ENCODE measurements at regions not wholly inside any gene's neighbourhood (a gene's known extent, or its start where the extent isn't known, plus 50 kb on each side); places are given as distances from the start of the nearest gene placed in this dataset.
A peak's percentile ranks its signal among the peaks of the same experiment; 100 is the strongest.
"Not testable (repeated sequence)": the region's sequence is repeated elsewhere in the genome, so short reads cannot be mapped to it uniquely, and the experiment has no call there.

DNA sequence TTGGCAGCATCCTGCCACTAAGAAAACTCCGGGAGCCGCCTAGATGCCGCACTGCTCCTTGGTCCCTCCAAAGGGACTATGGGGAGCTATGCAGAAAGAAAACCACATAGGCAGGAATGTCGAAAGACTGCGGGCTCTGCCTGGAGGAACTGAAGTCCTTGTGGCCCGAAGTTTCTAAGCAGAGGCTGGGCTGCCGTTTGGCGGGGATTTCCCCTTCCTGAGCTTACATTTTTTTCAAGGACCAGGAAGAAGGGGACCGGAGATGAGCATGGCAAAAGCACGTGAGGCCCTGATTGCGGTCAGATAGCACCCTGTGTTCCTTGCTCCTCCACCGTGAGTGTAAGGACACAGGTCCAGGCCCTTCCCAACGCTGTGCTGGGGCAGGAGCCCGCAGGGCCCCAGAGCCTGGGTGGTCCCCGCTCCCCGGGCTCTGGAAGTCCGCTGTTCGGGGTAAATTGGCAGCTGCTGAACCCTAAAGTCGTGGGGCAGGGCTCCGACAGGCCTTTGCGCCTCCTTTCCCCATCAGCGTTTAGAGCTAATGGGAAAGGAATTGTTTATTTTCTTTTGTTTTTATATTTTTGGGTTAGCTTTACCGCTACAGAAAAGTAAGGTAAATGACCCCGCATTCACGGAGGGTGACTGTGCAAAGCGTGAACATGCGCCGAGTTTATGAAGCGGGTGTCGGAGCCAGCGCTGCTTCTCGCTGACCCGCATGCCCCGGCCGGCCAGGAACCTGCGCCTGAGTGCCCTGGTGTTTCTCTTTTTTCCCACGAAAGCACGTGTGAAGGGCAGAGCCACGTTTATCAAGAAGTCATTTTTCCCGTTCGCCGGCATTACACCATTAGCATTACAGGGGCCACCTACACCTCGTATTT lies 356.5 kb upstream of the ZNF32 start:
- no peak overlapping the region for H3K4me3 ChIP-seq (replicated peaks; ENCODE audit: low read depth, low read length)
- no peak for DNase-seq (ENCODE audit: low read depth)
- TF ChIP-seq, protein P1, sequence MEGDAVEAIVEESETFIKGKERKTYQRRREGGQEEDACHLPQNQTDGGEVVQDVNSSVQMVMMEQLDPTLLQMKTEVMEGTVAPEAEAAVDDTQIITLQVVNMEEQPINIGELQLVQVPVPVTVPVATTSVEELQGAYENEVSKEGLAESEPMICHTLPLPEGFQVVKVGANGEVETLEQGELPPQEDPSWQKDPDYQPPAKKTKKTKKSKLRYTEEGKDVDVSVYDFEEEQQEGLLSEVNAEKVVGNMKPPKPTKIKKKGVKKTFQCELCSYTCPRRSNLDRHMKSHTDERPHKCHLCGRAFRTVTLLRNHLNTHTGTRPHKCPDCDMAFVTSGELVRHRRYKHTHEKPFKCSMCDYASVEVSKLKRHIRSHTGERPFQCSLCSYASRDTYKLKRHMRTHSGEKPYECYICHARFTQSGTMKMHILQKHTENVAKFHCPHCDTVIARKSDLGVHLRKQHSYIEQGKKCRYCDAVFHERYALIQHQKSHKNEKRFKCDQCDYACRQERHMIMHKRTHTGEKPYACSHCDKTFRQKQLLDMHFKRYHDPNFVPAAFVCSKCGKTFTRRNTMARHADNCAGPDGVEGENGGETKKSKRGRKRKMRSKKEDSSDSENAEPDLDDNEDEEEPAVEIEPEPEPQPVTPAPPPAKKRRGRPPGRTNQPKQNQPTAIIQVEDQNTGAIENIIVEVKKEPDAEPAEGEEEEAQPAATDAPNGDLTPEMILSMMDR (IDR thresholded peaks at IDR 0.05; ENCODE audit: low read length, missing control alignments), result no peak

DNA sequence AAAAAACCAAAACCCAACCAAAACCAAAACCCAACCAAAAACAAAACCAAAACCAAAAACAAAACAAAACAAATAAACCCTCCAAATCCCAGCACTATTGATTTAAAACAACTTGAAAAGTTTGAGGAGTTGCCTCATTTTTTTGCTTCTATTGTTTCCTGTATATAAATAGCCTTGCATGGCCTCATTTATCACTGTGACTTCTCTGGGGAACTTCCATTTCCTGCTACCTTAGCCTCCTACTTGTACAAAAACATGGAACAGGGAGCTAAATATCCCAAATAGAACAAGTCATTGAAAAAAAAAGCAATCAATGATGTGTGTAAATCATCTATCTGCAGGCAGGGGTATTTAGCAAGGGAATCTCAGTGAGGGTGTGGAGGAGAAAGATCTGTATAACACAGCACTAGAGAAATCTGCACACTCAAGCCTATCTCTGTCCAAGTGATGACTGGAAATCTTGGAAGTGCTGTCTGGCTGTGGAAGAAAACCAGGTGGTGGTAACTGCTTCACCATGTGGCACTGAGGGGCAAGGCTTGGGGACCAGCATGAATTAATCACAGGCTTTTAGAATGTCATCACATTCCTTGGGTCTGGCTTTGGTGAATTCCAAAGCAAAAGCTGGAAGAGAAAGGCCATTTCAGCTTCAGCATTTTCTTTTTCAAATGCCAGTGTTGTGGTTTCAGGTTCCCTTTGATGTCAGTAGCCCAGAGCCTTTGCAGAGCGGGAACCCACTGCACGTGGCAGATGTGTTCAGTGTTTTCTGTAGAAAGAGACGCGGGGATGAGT lies 349.5 kb upstream of the ZNF32 start:
- DNase-seq (ENCODE audit: low read depth), result peak; percentile 50
- H3K4me3 ChIP-seq (replicated peaks; ENCODE audit: low read depth, low read length), result no peak overlapping the region
- TF ChIP-seq, protein P1 (IDR thresholded peaks at IDR 0.05; ENCODE audit: low read length, missing control alignments), result no peak

GRCh38 chr10:43997330-43997729 lies 348.6 kb upstream of the ZNF32 start:
- DNase-seq (ENCODE audit: low read depth), result no peak
- TF ChIP-seq, protein P1 (IDR thresholded peaks at IDR 0.05; ENCODE audit: low read length, missing control alignments), result no peak
- no peak overlapping the region for H3K4me3 ChIP-seq (replicated peaks; ENCODE audit: low read depth, low read length)

GRCh38 chr10:43994539-43994938 lies 345.9 kb upstream of the ZNF32 start:
- TF ChIP-seq, protein P1 (IDR thresholded peaks at IDR 0.05; ENCODE audit: low read length, missing control alignments), result no peak
- DNase-seq (ENCODE audit: low read depth), result no peak
- H3K4me3 ChIP-seq (replicated peaks; ENCODE audit: low read depth, low read length), result no peak overlapping the region

- not testable (repeated sequence) for H3K4me3 ChIP-seq (replicated peaks; ENCODE audit: low read depth, low read length); DNase-seq (ENCODE audit: low read depth)
Observed at GRCh38 chr10:43992816-43993215, 344.1 kb upstream of the ZNF32 start.

DNA sequence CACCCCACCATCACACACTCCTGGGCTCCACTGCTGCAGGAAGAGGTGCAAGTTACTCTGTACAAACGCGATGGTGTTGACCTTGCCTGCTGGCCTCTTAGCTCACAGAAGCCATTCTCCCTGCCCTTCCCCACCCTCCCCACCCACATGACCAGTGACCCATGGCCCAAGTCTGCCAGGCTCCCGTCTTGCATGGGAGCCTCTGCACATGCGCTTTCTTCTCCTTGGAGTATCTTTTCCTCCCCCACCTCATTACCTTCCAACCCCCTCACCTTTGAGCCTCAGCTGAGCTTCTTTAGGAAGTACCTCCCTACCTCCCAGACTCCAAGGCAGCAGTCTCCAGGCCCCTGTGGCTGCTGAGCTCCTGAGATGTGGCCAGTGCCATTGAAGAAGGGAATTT lies 337.7 kb upstream of the ZNF32 start:
- TF ChIP-seq, protein P1 (IDR thresholded peaks at IDR 0.05; ENCODE audit: low read length, missing control alignments), result no peak
- no peak for DNase-seq (ENCODE audit: low read depth)
- H3K4me3 ChIP-seq (replicated peaks; ENCODE audit: low read depth, low read length), result no peak overlapping the region

DNA sequence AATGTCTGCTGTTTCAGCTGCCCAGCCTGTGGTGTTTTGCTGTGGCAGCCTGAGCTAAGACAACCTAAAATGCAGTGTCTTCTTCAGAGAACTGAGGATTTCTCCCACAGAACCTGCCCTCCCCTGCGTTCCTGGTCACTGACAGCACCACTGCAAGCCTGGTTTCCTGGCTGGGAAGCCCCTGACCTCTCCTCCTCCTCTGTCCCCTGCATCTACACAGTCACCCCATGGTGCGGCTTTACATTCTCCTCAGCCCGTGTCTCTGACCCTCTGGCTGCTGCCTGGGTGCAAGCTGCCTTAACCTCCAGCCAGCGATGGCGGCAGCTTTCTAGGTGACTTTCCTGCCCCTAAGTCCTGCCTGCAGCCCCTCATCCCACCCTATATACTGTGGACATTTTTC lies 337.3 kb upstream of the ZNF32 start:
- TF ChIP-seq, protein P1 (IDR thresholded peaks at IDR 0.05; ENCODE audit: low read length, missing control alignments), result no peak
- DNase-seq (ENCODE audit: low read depth), result no peak
- no peak overlapping the region for H3K4me3 ChIP-seq (replicated peaks; ENCODE audit: low read depth, low read length)

Measured in fibroblast of pulmonary artery (primary cell).